NCI-H2107 (cell line): ENCODE measurements at regions not wholly inside any gene's neighbourhood (a gene's known extent, or its start where the extent isn't known, plus 50 kb on each side); places are given as distances from the start of the nearest gene placed in this dataset.

Experiments
- DNase-seq: peaks from one replicate; lab custom pipeline; 2025; lab: John Stamatoyannopoulos, UW

DNA sequence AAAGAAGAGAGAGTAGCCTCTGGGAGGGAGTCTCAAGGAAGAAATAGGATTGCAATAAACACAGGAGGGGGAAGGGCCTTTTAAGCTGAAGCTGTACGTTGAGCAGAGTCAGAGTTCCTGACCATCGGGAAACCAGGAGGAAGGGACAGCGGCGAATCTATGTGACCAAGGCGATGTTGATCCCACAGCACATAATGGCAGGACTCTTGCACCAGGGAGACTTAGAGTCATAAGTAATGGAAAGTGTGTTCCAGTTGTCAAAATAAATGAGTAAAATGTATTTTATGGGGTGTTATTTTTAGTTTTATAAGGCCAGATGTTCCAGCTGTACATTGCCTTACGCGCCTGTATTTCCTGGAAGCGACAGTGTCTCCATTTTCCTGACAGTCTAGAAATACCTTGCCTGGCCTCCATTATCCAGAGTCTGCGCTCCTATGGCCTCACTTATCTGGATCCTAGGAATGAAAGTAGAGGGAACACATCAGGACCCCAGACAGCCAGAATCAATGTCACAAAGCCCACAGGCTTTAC is 152.8 kb upstream of the COPS8 start:
- DNase-seq: no peak

DNA sequence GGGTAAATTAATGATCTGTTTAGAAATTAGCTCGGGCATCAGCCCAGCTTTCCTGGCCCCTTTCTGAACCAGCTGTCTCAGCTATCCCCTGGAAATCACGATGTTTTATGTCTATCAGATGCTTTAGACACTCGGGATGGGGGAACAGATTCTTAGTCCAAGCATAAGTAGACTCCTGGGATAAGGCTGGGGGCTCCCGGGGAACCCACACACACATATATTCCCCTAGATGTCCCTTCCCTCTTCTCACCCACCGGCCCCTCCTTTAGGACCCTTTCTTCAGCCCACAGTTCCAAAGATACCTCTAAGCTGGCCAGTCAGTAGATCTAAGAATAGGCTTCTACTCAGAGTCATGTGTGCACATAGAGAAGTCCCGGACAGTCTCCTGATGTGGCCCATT is 151.5 kb upstream of the COPS8 start:
- no peak for DNase-seq

- no peak for DNase-seq
Observed at GRCh38 chr2:236934656-236935055, 151.0 kb upstream of the COPS8 start.

DNA sequence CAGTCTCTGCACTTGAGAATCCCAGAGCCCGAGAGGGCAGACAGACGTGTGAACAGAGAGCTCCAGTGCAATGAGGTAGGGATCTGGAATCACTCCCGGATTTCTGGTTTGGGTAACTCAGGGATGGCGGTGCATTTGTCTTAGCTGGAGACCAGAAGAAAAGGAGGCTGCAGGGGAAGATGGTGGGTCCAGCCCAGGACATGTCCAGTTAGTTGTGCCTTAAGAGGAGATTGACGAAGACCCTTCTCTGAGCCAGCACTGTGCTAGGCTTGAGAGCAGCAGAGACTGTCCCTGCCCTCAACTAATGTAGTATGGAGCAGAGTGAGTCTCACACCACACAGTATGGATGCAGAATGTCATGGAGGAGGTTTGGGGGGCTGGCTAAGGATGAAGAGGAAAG is 150.6 kb upstream of the COPS8 start:
- DNase-seq: no peak

DNA sequence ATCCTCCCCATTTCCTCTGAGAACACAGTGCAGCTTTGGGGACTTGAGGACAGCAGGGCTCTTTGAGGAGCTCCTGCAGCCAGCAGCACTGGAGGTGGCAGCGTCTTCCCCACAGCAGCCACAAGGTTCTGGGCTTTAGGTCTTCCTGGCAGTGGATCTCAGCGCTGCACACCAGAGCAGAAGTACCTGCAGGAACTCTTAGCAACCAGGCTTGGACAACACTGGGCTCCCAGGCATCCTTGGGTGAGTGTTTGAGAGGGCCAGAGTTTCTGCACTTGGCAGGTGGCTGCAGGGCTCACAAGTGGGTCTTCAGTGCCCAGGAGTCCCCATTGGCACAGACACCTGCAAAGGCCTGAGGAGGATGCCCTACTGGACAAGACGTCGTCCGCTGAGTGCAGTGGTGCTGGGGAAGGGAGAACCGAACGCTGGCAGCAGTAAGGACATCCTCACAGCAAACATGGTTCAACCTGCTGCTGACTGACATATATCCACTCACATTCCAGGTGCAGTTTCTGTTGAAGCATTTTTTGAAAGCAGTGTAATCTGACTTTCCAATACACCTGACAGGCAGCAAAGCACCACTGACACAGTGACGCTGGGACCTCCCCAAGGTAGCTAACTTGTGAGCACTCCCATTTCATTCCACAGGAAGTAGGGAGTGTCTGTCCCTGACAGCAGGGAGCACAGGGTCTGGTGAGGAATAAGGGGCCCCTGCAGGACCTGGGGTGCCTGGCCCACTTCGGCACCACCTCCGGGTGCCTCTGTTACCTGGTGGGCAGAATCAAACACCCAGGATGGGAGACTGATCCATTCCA is 149.9 kb upstream of the COPS8 start:
- DNase-seq: no peak

GRCh38 chr2:236936446-236936940 is 149.2 kb upstream of the COPS8 start:
- DNase-seq: no peak

GRCh38 chr2:236938126-236938525 is 147.6 kb upstream of the COPS8 start:
- DNase-seq: no peak

DNA sequence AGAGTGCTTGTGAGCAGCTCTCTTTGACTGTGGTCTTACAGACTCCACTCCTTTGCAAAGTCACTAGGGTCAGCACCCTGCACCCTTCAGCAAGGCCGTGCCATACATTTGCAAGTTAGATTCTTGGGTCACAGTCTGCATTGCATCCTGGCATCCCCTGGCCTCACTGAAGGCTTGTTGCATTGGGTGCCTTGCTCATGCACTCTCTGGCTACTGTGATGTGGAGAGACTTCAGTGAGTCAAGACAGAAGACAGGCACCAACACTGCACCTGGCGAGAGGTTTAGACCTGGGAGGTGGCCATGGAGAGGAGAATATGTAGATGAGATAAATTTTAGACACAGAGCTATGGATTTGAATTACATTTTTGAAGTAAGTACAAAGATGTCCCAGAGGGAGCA is 146.4 kb upstream of the COPS8 start:
- DNase-seq: no peak

DNA sequence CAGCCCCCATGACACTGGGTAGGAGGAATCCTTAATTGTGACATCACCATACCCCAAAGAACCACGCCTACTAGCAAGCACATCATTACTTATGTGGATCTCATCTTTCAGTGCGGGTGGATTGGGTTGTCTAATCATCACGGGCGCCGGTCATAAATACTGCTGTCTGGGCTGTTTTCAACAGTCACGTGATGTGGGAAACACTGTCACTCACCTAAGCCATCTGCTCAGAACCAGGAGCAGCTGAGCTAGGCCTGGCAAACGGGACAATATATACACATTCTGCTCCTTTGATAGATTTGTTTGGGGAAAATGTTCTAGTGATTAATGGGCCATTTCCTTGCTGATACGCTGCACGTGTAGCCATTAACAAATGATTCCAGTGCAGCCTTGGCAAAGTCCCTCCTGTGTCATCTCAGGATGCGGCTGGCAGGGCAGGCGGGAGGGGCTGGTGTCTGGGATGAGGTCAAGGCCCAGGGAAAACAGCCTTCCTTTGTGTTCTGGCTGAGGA is 145.9 kb upstream of the COPS8 start:
- no peak for DNase-seq

DNA sequence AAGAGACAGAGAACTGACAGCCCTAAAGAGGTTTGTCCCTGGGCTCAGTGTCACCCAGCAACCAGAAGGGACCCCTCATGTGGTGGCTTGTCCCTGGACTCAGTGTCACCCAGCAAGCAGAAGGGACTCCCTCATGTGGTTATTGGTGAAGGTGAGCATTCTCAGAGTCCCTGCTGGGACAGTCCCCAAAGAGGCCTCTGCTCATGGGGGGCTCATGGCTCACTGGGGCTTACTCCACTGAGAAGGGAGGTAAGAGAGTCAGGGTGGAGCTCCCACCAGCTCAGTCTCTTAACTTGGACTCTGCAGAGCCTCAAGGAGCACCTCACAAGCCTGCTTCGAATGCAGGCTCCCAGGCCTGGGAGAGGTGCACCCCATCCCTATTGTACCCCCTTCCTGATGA is 145.2 kb upstream of the COPS8 start:
- DNase-seq: no peak

DNA sequence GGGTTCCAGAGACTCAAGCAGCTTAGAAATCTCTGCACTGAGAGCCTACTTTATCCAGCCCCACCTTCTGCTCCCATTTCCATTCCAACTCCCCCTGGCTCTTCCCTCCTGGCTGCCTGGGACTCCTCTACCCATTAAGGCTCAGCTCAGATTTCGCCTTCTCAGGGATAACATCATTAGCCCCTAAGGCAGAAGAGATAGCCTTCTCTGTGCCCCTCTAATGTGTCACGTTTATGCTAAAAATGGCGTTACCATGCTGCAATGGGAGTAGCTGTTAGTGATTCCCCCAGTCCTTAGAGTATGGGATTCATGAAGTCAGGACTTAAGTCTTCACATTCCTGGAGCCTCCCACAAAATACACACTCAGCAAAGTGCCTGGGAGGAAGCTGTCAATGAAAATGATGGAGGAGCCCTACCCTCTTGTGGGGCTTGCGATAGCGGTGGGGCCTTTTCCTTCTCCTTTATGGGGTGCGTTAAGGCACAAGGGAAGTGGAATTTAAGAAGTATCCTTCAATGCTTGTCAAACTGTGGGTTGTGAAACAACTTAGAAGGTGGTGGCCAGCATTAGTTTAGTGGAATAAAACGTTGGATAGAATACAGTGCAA is 144.7 kb upstream of the COPS8 start:
- DNase-seq: no peak

- DNase-seq: no peak
Observed at GRCh38 chr2:236941551-236941950, 144.1 kb upstream of the COPS8 start.

- no peak for DNase-seq
Observed at GRCh38 chr2:236942554-236942953, 143.1 kb upstream of the COPS8 start.

DNA sequence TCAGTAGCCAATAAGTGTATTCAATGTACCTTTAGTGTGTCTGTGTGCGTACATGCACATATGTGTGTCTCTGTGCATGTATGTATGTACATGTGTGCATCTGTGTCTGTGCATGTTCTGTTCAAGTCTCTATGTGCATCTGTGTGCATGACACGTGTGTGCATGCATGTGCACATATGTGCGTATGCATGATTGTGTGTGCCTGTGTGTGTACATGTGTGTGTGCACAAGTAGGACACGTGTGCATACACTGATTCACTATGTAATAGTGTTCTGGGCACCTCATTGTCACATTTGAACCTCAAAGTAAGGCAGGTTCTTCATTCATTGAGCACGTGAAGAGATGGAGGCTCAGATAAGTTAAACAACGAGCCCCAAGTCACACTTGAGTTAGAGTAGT is 142.6 kb upstream of the COPS8 start:
- no peak for DNase-seq

DNA sequence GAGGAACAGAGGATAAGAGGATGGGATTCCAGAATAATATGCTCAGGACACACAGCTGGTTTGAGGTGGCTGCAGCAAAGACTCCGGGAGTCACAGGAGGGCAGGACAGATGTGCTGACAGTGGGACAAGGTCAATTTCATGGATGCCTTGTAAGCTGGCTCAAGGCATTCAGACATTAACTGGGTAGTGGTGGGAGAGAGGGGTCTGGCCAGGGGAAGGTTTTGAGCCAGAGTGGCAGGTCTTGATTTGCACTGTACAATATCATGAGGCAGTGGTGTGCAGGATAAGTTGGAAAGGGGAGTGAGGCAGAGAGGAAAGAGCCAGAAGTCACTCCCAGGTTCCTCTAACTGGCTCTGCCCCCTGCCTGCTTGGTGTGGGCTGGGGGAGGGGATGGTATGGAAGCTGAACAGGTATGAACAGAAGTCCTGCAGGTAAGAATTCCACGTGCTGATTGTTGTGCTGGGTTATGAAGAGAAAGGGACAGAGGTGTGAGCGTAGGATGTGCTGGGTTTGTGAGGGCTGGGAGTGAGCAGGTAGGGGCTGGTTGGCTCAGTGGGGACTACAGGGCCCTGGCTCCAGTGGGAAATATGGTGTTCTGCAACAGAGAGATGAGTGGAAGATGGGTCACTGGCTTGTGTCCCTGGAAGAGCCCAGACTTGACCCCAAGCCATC is 141.7 kb upstream of the COPS8 start:
- DNase-seq: no peak

GRCh38 chr2:236944561-236944960 is 141.1 kb upstream of the COPS8 start:
- DNase-seq: no peak

DNA sequence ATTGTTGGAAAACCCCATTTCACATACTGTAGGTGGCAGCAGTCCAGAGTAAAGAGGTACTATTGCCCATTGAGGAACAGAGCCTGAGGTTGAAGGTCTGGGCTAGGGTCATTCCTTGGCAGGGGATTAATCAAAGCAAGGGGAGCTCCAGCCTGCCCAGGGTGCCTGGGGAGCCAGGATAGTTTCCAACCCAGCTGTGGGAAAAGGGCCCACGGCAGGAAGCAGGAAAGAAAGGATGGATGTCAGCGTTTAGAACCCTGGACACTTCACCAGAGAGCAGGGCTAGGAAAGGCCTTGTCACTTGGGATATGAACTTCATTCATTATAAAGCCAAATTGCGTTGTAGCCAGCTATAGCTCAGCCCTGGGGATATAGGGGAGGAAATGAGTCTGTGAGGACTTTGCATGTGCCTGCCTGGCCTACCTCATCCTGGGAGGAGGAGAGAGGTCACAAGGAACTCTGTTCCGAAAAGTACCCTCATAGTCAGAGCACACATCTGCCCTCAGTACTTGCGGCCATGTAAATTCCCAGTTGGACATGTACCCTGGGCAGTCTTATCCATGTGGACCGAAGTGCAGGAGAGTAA is 140.2 kb upstream of the COPS8 start:
- DNase-seq: no peak

- no peak for DNase-seq
Observed at GRCh38 chr2:236946871-236947270, 138.8 kb upstream of the COPS8 start.

DNA sequence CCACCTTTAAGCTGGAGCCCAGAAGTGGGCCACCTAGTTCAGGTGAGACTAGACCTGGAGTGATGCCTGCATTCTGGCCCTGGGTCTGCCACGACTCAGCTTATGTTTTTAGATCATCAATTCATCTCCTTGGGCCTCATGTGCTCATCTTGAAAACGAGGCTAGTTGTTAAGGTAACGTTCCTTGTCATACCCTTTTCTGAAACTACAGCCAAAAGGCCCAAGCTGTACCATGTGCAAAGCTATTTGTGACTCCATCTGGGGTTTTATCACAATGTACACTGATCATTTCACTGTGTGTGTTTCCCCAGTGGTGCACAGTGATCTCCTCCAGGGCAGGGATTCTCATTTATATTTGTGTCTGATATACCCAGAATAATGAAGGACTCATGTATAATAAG is 138.4 kb upstream of the COPS8 start:
- DNase-seq: no peak

DNA sequence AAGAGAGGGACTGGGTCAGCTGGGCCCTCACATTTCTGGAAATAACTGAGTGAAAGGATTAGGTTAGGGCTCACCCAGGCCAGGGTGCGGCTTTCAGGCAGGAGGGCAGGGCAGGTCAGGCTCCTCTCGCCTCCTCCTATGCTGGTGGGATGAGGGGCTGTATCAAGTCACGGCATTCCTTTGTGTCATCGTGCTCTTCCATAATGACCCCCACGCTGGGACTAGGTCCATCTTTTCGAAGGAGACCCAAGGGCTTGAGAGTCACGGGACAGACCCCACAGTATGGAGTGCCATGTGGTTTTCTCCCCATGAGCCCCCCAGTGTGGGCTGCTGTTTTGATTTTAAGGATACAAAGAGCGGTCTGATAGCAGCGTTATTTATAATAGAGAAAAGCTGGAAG is 137.8 kb upstream of the COPS8 start:
- DNase-seq: no peak

DNA sequence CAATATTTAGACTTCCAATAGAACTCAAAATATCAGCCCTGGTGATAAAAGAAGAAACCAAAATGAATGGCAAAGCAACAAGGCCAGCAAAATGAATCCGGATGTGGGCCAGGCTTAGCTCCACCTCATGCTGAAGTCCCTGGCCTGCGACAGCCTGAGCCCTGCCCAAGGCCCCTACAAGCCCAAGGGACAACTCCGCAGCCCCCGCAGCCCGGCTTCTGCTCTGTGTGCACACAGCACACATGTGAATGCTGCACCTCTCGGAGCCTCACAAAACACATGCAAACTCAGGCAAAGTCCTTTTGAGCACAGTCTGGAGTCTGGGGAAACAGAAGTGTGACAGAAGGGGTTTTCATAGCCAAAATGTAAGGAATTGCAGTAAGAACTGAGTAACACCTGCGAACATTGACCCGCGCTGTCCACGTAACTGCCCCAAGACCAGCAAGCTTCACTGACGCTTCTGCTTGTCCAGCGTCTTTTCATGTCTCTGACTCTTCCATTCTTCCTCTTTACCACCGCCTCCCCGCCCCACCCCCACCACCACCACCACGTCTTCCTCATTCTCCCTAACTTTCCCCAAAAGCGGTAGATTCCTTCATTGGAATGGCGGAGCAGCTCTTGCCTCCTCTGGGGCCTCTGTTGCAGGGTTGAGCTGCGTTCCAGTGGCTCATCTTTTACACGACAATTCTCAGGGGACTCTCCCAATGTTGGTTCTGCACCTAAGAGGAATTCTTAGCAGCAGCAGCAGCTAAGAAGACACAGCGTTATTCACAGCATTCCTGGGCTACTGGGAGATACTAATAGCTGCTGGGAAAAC is 136.4 kb upstream of the COPS8 start:
- DNase-seq: no peak
